Body of pancreas (tissue), 4 donors: ENCODE measurements at regions not wholly inside any gene's neighbourhood (a gene's known extent, or its start where the extent isn't known, plus 50 kb on each side); places are given as distances from the start of the nearest gene placed in this dataset.

Source experiments
- ATAC-seq: fragments of 150-250 bp; one replicate; pipeline ENCODE4 v1.9.1; 2016
- DNase-seq, 4 donors: peaks; one replicate each; pipeline ENCODE4 v3.0.0-alpha.2; 2019
- H3K27ac ChIP-seq, 4 donors: fragments of 200-600 bp; sonication (generic); 1 replicate in 3 of 4; 2 replicates in 1 of 4; pipeline versions ENCODE4 v1.5.1 to v1.6.1; 2016 to 2019; ENCODE audit warnings: mild to moderate bottlenecking in 1 of 4, mixed read lengths in 1 of 4, moderate library complexity in 1 of 4
- H3K27me3 ChIP-seq, 2 donors: fragments of 200-600 bp; sonication (generic); one replicate each; pipeline ENCODE4 v1.6.0; 2016; ENCODE audit warnings: mild to moderate bottlenecking in 1 of 2
- H3K36me3 ChIP-seq, 2 donors: fragments of 200-600 bp; sonication (generic); replicated peaks in 1 of 2; 2 replicates each; pipeline ENCODE4 v1.5.1; 2016; ENCODE audit warnings: low read depth in 2 of 2; ENCODE audit not compliant: insufficient read depth in 1 of 2
- H3K4me1 ChIP-seq: fragments of 200-600 bp; sonication (generic); one replicate; pipeline ENCODE4 v1.6.0; 2016
- H3K4me3 ChIP-seq, 2 donors: fragments of 200-600 bp; sonication (generic); 1 replicate in 1 of 2; 2 replicates in 1 of 2; pipeline ENCODE4 v1.5.1; 2016 to 2019
- H3K9me3 ChIP-seq, 3 donors: fragments of 200-600 bp; sonication (generic); 1 replicate in 2 of 3; 2 replicates in 1 of 3; pipeline ENCODE4 v1.5.1; 2016
- POLR2A ChIP-seq, 3 donors: fragments of 450-650 bp; IDR thresholded peaks; one replicate each; pipeline ENCODE4 v1.6.1; 2016; ENCODE audit warnings: antibody characterized with exemption in 3 of 3, mild to moderate bottlenecking in 2 of 3
- WGBS, 2 donors: methylation state at CpG; one replicate each; pipeline ENCODE4 v1.1.5; 2017; 5-methylcytosine and 5-hydroxymethylcytosine counted together
- intact Hi-C: fragments of 100-400 bp; cut with DNase I; formaldehyde crosslinking; loops from one replicate; pipeline ENCODE4 v1.15.1; 2023
- TF ChIP-seq, protein P1 (sequence below), 7 experiments: fragments of 450-650 bp in 4 of 7; fragments of 200-600 bp in 3 of 7; sonication (generic) in 3 of 7; IDR thresholded peaks; one replicate each; pipeline ENCODE4 v1.5.1; 2016 to 2019; ENCODE audit warnings: antibody characterized with exemption in 7 of 7

DNA sequence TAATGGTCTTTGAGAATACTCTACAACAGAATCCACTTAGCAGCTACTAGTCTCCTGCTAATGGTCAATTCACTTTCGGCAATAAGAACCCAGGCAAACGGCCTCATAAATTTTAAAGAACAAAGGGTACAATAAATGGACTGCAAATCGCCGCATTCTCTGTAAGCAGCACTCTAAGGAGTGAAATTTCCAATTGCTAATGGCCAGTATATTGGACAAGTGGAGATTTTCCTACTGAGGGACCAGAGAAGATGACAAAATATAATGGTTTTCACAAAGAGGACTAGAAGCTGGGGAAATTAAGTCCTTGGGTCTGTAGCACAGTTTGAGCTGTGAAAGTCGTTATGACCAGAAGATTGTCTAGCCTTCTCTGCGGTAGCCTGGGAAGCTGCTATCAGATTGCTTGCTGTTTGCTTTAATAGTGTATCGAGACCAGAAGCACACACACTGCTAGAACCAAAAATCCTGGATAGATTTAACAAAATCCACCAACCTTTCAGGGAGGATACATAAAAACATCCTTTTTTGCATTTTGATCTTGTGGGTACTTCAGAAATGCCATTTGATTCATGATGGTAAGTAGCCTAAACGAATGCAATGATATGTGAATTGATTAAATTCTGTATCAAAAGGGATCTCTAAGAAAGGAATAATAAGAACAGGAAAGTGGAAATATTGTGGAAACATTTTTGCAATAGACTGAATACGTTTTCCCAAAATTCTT lies 53.6 kb upstream of the ATP8B1 start:
- no peak overlapping the region for H3K4me3 ChIP-seq
- no peaks in the 10 kb centered on the region for H3K27me3 ChIP-seq
- H3K27ac ChIP-seq = no peak overlapping the region
- no peaks in the 10 kb centered on the region for H3K9me3 ChIP-seq
- intact Hi-C loops = no loop called here
- DNase-seq (no peak), ATAC-seq (no peak)
- 63 to 77% methylated on average over 9 of the region's 9 CpGs for WGBS, 2 donors
- no peaks in the 10 kb centered on the region for H3K4me1 ChIP-seq
- TF ChIP-seq, protein P1, sequence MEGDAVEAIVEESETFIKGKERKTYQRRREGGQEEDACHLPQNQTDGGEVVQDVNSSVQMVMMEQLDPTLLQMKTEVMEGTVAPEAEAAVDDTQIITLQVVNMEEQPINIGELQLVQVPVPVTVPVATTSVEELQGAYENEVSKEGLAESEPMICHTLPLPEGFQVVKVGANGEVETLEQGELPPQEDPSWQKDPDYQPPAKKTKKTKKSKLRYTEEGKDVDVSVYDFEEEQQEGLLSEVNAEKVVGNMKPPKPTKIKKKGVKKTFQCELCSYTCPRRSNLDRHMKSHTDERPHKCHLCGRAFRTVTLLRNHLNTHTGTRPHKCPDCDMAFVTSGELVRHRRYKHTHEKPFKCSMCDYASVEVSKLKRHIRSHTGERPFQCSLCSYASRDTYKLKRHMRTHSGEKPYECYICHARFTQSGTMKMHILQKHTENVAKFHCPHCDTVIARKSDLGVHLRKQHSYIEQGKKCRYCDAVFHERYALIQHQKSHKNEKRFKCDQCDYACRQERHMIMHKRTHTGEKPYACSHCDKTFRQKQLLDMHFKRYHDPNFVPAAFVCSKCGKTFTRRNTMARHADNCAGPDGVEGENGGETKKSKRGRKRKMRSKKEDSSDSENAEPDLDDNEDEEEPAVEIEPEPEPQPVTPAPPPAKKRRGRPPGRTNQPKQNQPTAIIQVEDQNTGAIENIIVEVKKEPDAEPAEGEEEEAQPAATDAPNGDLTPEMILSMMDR (IDR thresholded peaks at IDR 0.05) = no peak
- TF ChIP-seq POLR2A (IDR thresholded peaks at IDR 0.05) = no peak
- no peaks in the 10 kb centered on the region for H3K36me3 ChIP-seq

DNA sequence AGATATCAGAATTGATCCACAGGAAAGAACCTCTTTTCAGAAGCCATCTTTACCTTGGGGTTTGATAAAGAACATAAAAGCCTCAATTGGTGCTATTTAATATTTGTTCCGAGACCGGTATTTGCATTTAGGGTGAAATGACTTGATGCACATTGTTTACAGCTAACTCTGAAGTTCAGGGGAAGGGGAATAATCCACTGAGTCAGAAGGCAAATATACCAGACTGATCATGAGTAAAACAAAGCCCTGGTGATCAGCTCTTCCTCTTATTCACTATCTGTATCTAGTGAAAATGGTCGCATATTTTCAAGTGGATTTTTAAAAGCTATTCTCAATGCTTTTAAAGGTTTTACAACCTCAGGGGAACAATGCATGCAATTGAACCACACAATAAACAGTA lies 53.0 kb upstream of the ATP8B1 start:
- DNase-seq (no peak), ATAC-seq (no peak)
- 84 to 88% methylated on average over 3 of the region's 3 CpGs for whole genome bisulfite sequencing, 2 donors
- H3K27ac ChIP-seq = no peak overlapping the region
- no peaks in the 10 kb centered on the region for H3K27me3 ChIP-seq
- H3K4me1 ChIP-seq = no peaks in the 10 kb centered on the region
- no peaks in the 10 kb centered on the region for H3K36me3 ChIP-seq
- TF ChIP-seq, protein P1 (IDR thresholded peaks at IDR 0.05) = no peak
- no peak for TF ChIP-seq POLR2A (IDR thresholded peaks at IDR 0.05)
- intact Hi-C loops = no loop called here
- H3K4me3 ChIP-seq = no peak overlapping the region
- H3K9me3 ChIP-seq = no peaks in the 10 kb centered on the region

DNA sequence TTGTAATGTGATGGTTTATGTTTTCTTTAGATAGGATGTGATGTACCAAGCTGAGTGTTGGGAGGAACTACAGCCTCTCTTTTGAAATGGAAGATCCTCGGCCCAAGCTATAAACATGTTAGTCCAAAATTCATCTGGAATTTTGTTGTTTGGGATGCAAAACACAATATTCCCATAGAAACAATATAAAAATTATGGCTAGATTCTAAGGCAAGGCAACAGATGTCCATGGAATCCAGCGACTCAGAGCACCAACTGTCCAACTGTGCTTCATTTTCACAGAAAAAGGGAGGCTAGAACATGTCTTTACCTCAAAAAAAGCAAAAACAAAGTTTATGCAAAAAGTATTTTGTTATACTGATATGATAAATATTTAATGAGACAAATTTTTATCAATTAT lies 52.4 kb upstream of the ATP8B1 start:
- DNase-seq (no peak), ATAC-seq (no peak)
- TF ChIP-seq, protein P1 (IDR thresholded peaks at IDR 0.05) = no peak
- TF ChIP-seq POLR2A (IDR thresholded peaks at IDR 0.05) = no peak
- Histone ChIP-seq H3K9me3 (no peaks in the 10 kb centered on the region), H3K36me3 (no peaks in the 10 kb centered on the region), H3K27ac (no peak overlapping the region), H3K27me3 (no peaks in the 10 kb centered on the region), H3K4me1 (no peaks in the 10 kb centered on the region), H3K4me3 (no peak overlapping the region)
- intact Hi-C loops = no loop called here
- 88 to 94% methylated on average over 2 of the region's 2 CpGs for WGBS, 2 donors

DNA sequence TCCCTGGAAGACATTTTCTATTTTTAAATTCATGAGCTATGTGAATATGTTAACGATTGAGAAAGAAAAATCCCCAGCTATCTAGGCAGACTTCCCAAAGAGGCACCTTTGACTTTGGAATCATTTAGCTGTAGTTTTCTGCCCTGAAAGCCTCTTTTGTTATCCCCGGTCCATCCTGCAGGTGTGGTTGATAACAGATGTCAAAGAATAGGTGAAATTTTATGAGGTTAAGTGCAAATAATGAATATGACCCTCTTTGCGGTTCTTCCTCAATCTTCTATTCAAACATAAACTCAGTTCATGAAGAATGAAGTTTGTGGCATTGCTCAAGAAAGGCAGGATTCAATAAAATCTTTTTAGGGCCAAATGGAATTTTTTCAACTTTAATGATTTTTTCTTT lies 51.6 kb upstream of the ATP8B1 start:
- ATAC-seq = no peak
- WGBS, 2 donors = 49 to 54% methylated on average over 3 of the region's 3 CpGs
- H3K36me3 ChIP-seq = no peaks in the 10 kb centered on the region

More for the DNA sequence above, 51.6 kb upstream of the ATP8B1 start:
- no peak for DNase-seq
- TF ChIP-seq POLR2A (IDR thresholded peaks at IDR 0.05) = no peak
- TF ChIP-seq, protein P1 (IDR thresholded peaks at IDR 0.05) = no peak
- Histone ChIP-seq H3K4me1 (no peaks in the 10 kb centered on the region), H3K4me3 (no peak overlapping the region), H3K27me3 (no peaks in the 10 kb centered on the region), H3K9me3 (no peaks in the 10 kb centered on the region), H3K27ac (peak overlapping the region in 1 of 4 donors; percentile 6)
- intact Hi-C loops = no loop called here
